ENCODE measurements at regions not wholly inside any gene's neighbourhood (a gene's known extent, or its start where the extent isn't known, plus 50 kb on each side); places are given as distances from the start of the nearest gene placed in this dataset.

DNA sequence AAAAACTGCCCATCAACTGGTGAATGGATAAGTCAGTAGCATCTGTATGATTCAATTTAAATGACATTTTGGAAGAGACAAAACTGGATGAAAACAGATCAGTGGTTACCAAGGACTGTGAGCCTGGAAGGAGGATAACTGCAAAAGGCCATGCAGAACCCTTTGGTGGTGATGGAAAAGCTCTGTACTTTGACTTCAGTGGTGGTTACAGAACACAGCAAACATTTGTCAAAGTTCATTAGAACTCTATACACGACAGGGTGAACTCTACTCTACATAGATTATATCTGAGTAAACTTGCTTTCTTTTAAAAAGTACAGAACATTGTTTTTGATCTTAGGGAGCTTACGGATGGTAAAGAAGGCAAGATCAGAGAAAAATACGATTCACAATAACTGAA is 111.9 kb upstream of the HTR1E start:
- no peaks in the 10 kb centered on the region for H3K4me1 ChIP-seq (ENCODE audit: control insufficient read depth, insufficient read depth, low read length)
- no peaks in the 10 kb centered on the region for H3K9me3 ChIP-seq (ENCODE audit: control insufficient read depth, low read length)
- H3K4me3 Mint-ChIP-seq, result no peak overlapping the region
- WGBS, 2 experiments (ENCODE audit: insufficient coverage in 1 of 2, insufficient read length in 1 of 2), result 94% methylated on average over 2 of the region's 3 CpGs; no CpG with 5 or more reads in 1 of the 2 experiments
- TF ChIP-seq, protein P1, sequence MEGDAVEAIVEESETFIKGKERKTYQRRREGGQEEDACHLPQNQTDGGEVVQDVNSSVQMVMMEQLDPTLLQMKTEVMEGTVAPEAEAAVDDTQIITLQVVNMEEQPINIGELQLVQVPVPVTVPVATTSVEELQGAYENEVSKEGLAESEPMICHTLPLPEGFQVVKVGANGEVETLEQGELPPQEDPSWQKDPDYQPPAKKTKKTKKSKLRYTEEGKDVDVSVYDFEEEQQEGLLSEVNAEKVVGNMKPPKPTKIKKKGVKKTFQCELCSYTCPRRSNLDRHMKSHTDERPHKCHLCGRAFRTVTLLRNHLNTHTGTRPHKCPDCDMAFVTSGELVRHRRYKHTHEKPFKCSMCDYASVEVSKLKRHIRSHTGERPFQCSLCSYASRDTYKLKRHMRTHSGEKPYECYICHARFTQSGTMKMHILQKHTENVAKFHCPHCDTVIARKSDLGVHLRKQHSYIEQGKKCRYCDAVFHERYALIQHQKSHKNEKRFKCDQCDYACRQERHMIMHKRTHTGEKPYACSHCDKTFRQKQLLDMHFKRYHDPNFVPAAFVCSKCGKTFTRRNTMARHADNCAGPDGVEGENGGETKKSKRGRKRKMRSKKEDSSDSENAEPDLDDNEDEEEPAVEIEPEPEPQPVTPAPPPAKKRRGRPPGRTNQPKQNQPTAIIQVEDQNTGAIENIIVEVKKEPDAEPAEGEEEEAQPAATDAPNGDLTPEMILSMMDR (conservative IDR thresholded peaks at IDR 0.05), result no peak
- no peaks in the 10 kb centered on the region for H3K36me3 ChIP-seq (ENCODE audit: control insufficient read depth, insufficient read depth, low read length)
- no peaks in the 10 kb centered on the region for H3K27me3 ChIP-seq (ENCODE audit: control insufficient read depth, insufficient read depth, low read length, poor library complexity, severe bottlenecking)
- no peaks in the 10 kb centered on the region for H3K9me3 Mint-ChIP-seq
- H3K27ac Mint-ChIP-seq, result no peak overlapping the region
- H3K36me3 Mint-ChIP-seq (ENCODE audit: low read depth), result no peaks in the 10 kb centered on the region
- H3K4me3 ChIP-seq (ENCODE audit: low read length), result no peak overlapping the region
- H3K4me1 Mint-ChIP-seq, result no peaks in the 10 kb centered on the region
- H3K27ac ChIP-seq (ENCODE audit: low read depth, low read length), result no peak overlapping the region
- H3K27me3 Mint-ChIP-seq (ENCODE audit: insufficient read depth), result no peaks in the 10 kb centered on the region
- H3K9ac ChIP-seq (ENCODE audit: extremely low read depth, low read length, poor library complexity, severe bottlenecking), result no peak overlapping the region
- DNase-seq, result no peak

DNA sequence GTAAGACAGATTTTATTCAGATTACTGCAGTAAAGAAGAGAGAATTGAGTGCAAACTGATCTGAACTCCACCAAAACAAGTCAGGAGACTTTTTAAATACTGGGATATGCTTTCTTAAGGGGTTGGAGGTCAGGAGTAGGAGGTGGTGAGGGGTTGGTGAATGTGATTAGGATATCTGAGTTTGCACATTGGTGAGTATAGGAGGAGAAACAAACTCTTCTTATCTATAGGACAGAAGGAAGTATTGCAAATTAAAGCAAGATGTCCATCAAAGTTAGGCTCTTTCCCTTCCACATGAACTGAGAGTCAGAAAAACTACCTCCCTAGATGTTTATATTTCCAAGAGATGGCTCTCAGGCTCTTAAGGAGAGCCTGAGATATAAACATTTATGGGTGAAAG is 114.6 kb upstream of the HTR1E start:
- Histone ChIP-seq H3K27ac (ENCODE audit: low read depth, low read length) (no peak overlapping the region), H3K36me3 (ENCODE audit: control insufficient read depth, insufficient read depth, low read length) (no peaks in the 10 kb centered on the region), H3K9me3 (ENCODE audit: control insufficient read depth, low read length) (no peaks in the 10 kb centered on the region), H3K4me3 (ENCODE audit: low read length) (no peak overlapping the region), H3K27me3 (ENCODE audit: control insufficient read depth, insufficient read depth, low read length, poor library complexity, severe bottlenecking) (no peaks in the 10 kb centered on the region), H3K4me1 (ENCODE audit: control insufficient read depth, insufficient read depth, low read length) (no peaks in the 10 kb centered on the region), H3K9ac (ENCODE audit: extremely low read depth, low read length, poor library complexity, severe bottlenecking) (no peak overlapping the region)
- Mint-ChIP-seq H3K9me3 (no peaks in the 10 kb centered on the region), H3K27ac (no peak overlapping the region), H3K4me1 (no peaks in the 10 kb centered on the region), H3K4me3 (no peak overlapping the region), H3K27me3 (ENCODE audit: insufficient read depth) (no peaks in the 10 kb centered on the region), H3K36me3 (ENCODE audit: low read depth) (no peaks in the 10 kb centered on the region)
- TF ChIP-seq, protein P1 (conservative IDR thresholded peaks at IDR 0.05), result no peak
- DNase-seq, result no peak

DNA sequence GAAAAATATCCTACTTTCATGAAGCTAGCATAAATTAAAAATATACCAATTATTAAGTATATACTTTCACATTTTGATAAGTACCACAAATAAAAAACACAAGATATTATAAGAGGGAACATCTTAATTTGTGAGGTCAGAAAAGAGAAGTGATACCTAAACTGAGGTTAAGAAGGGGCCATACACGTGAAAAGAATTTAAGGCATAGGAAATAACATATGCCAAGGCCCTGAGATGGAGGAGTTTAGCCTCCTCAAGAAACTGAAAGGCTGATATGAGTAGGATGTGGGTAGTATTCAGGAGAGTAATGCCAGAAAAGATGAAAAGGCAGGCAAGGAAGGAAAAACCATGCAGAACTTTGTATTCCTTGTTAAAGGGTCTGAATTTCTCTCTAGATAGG is 116.6 kb upstream of the HTR1E start:
- H3K4me1 ChIP-seq (ENCODE audit: control insufficient read depth, insufficient read depth, low read length), result no peaks in the 10 kb centered on the region
- no peaks in the 10 kb centered on the region for H3K36me3 ChIP-seq (ENCODE audit: control insufficient read depth, insufficient read depth, low read length)
- 70 to 73% methylated on average over 1 of the region's 1 CpG for WGBS, 2 experiments (ENCODE audit: insufficient coverage in 1 of 2, insufficient read length in 1 of 2)
- H3K27ac ChIP-seq (ENCODE audit: low read depth, low read length), result no peak overlapping the region
- Mint-ChIP-seq H3K27me3 (ENCODE audit: insufficient read depth) (no peaks in the 10 kb centered on the region), H3K36me3 (ENCODE audit: low read depth) (no peaks in the 10 kb centered on the region), H3K4me1 (no peaks in the 10 kb centered on the region), H3K4me3 (no peak overlapping the region), H3K27ac (no peak overlapping the region), H3K9me3 (no peaks in the 10 kb centered on the region)
- TF ChIP-seq, protein P1 (conservative IDR thresholded peaks at IDR 0.05), result no peak
- no peak for DNase-seq
- no peak overlapping the region for H3K4me3 ChIP-seq (ENCODE audit: low read length)
- no peaks in the 10 kb centered on the region for H3K27me3 ChIP-seq (ENCODE audit: control insufficient read depth, insufficient read depth, low read length, poor library complexity, severe bottlenecking)
- no peak overlapping the region for H3K9ac ChIP-seq (ENCODE audit: extremely low read depth, low read length, poor library complexity, severe bottlenecking)
- no peaks in the 10 kb centered on the region for H3K9me3 ChIP-seq (ENCODE audit: control insufficient read depth, low read length)

Measured in endodermal cell (in vitro differentiated cells).